IMR-90 (cell line): ENCODE measurements at regions not wholly inside any gene's neighbourhood (a gene's known extent, or its start where the extent isn't known, plus 50 kb on each side); places are given as distances from the start of the nearest gene placed in this dataset.

Experiments used
- ATAC-seq: fragments of 200-7000 bp; cut with Tn5 transposase; 2 replicates; pipeline ENCODE4 v1.9.1; 2020; ENCODE audit warnings: low read depth, mild to moderate bottlenecking, moderate library complexity
- BruUV-seq: library from RNA; stranded (reverse); fragments of 400-500 nt; replicated peaks from 2 replicates; lab custom pipeline; 2021; lab: Mats Ljungman, UMichigan
- CTCF ChIA-PET: fragments of 300-600 bp; formaldehyde crosslinking; extraction: SDS; loops from one replicate; lab custom pipeline; 2021; ENCODE audit warnings: antibody characterized with exemption; lab: Yijun Ruan, JAX
- POLR2A ChIA-PET: fragments of 300-600 bp; sonication (Branson Sonifier 250); formaldehyde crosslinking; loops from one replicate; lab custom pipeline; 2022; ENCODE audit warnings: antibody characterized with exemption; ENCODE audit not compliant: unreplicated experiment; lab: Charles Lee
- DNase-seq: peaks from one replicate; pipeline ENCODE4 v3.0.0; 2013
- H2AFZ ChIP-seq: replicated peaks from 2 replicates; pipeline ENCODE3; 2013; ENCODE audit warnings: low read length, mild to moderate bottlenecking; ENCODE audit not compliant: poor library complexity
- H2AK5ac ChIP-seq: 2 replicates; pipeline ENCODE4 v1.6.1; 2013; ENCODE audit warnings: low read depth, low read length, inconsistent platforms
- H2AK9ac ChIP-seq: replicated peaks from 2 replicates; pipeline ENCODE3; 2013; ENCODE audit warnings: mild to moderate bottlenecking, low read depth, low read length, moderate library complexity; ENCODE audit not compliant: poor library complexity
- H2BK120ac ChIP-seq: 2 replicates; pipeline ENCODE4 v1.6.1; 2013; ENCODE audit warnings: low read depth, low read length, inconsistent platforms
- H2BK15ac ChIP-seq: 3 replicates; pipeline ENCODE4 v1.6.1; 2013; ENCODE audit warnings: low read depth, low read length, inconsistent platforms
- H2BK20ac ChIP-seq: 2 replicates; pipeline ENCODE4 v1.6.1; 2013; ENCODE audit warnings: low read depth, mild to moderate bottlenecking, inconsistent platforms, low read length, moderate library complexity
- H2BK5ac ChIP-seq: 2 replicates; pipeline ENCODE4 v1.6.1; 2013; ENCODE audit warnings: mild to moderate bottlenecking, low read depth, low read length, inconsistent platforms; ENCODE audit not compliant: poor library complexity, severe bottlenecking
- H3K14ac ChIP-seq: replicated peaks from 2 replicates; pipeline ENCODE4 v1.6.1; 2013; ENCODE audit warnings: low read depth, low read length, inconsistent platforms
- H3K18ac ChIP-seq: 2 replicates; pipeline ENCODE4 v1.6.1; 2013; ENCODE audit warnings: low read depth, low read length, control low read depth
- H3K23ac ChIP-seq: 2 replicates; pipeline ENCODE4 v1.6.1; 2013; ENCODE audit warnings: low read depth, low read length, inconsistent platforms
- H3K27ac ChIP-seq: 2 replicates; pipeline ENCODE4 v1.5.1; 2013; ENCODE audit warnings: mild to moderate bottlenecking, control low read depth, low read length; ENCODE audit not compliant: insufficient read depth
- H3K27me3 ChIP-seq: 2 replicates; pipeline ENCODE4 v1.6.1; 2013; ENCODE audit warnings: low read length; ENCODE audit not compliant: control insufficient read depth, insufficient read depth
- H3K36me3 ChIP-seq: 2 replicates; pipeline ENCODE4 v1.6.1; 2013; ENCODE audit warnings: low read length, mixed read lengths; ENCODE audit not compliant: control insufficient read depth, insufficient read depth
- H3K4ac ChIP-seq: 2 replicates; pipeline ENCODE4 v1.6.1; 2013; ENCODE audit warnings: low read depth, low read length, inconsistent platforms
- H3K4me1 ChIP-seq: 2 replicates; pipeline ENCODE4 v1.6.1; 2013; ENCODE audit warnings: low read length, mixed read lengths; ENCODE audit not compliant: control insufficient read depth, insufficient read depth
- H3K4me2 ChIP-seq: 2 replicates; pipeline ENCODE4 v1.6.1; 2013; ENCODE audit warnings: low read depth, mild to moderate bottlenecking, control low read depth, low read length, moderate library complexity
- H3K4me3 ChIP-seq: 2 replicates; pipeline ENCODE4 v1.5.1; 2013; ENCODE audit warnings: low read depth, mild to moderate bottlenecking, control low read depth, low read length, moderate library complexity; ENCODE audit not compliant: insufficient read depth
- H3K56ac ChIP-seq: 2 replicates; pipeline ENCODE4 v1.6.1; 2013; ENCODE audit warnings: low read length, inconsistent platforms; ENCODE audit not compliant: insufficient read depth; ENCODE audit errors: extremely low read depth
- H3K79me1 ChIP-seq, 2 experiments: 2 replicates each; pipeline ENCODE4 v1.6.1; 2013; ENCODE audit warnings: low read length in 2 of 2, inconsistent platforms in 1 of 2, low read depth in 1 of 2
- H3K9ac ChIP-seq: 2 replicates; pipeline ENCODE4 v1.6.1; 2013; ENCODE audit warnings: low read depth, low read length, control low read depth
- H3K9me1 ChIP-seq: 2 replicates; pipeline ENCODE4 v1.6.1; 2013; ENCODE audit warnings: low read length, inconsistent platforms; ENCODE audit not compliant: insufficient read depth
- H3K9me3 ChIP-seq: 2 replicates; pipeline ENCODE4 v1.6.1; 2013; ENCODE audit warnings: low read length; ENCODE audit not compliant: control insufficient read depth, insufficient read depth
- H4K20me1 ChIP-seq: 2 replicates; pipeline ENCODE4 v1.6.1; 2013; ENCODE audit warnings: low read length, inconsistent platforms; ENCODE audit not compliant: insufficient read depth
- H4K5ac ChIP-seq: 2 replicates; pipeline ENCODE4 v1.6.1; 2013; ENCODE audit warnings: mild to moderate bottlenecking, low read depth, low read length, control low read depth
- H4K8ac ChIP-seq, 2 experiments: 2 replicates each; pipeline ENCODE4 v1.6.1; 2013; ENCODE audit warnings: low read depth in 2 of 2, low read length in 2 of 2, control low read depth in 1 of 2, inconsistent platforms in 1 of 2
- H4K91ac ChIP-seq: 2 replicates; pipeline ENCODE4 v1.6.1; 2013; ENCODE audit warnings: low read depth, low read length, inconsistent platforms; ENCODE audit not compliant: insufficient read depth
- BHLHE40 ChIP-seq: fragments of 150-350 bp; IDR thresholded peaks from 2 replicates; pipeline ENCODE4 v1.6.1; 2016; ENCODE audit warnings: mild to moderate bottlenecking, low read depth, low read length
- RCOR1 ChIP-seq: IDR thresholded peaks from 2 replicates; pipeline ENCODE4 v1.6.1; 2012; ENCODE audit warnings: mild to moderate bottlenecking, low read length, improper control_type of control experiment; ENCODE audit not compliant: insufficient replicate concordance
- RFX5 ChIP-seq: IDR thresholded peaks from 2 replicates; pipeline ENCODE4 v1.8.0; 2012; ENCODE audit warnings: low read depth, mild to moderate bottlenecking, low read length, moderate library complexity
- USF2 ChIP-seq: fragments of 150-350 bp; IDR thresholded peaks from 2 replicates; pipeline ENCODE4 v1.6.1; 2017; ENCODE audit warnings: mild to moderate bottlenecking, antibody characterized with exemption, low read length, low read depth
- WGBS, 2 experiments: methylation state at CpG; one replicate each; pipeline versions ENCODE4 v1.1.5 to v1.1.7; 2013; ENCODE audit warnings: missing lambda C conversion rate in 2 of 2; ENCODE audit not compliant: insufficient read length in 1 of 2; ENCODE audit errors: extremely low coverage in 2 of 2; 5-methylcytosine and 5-hydroxymethylcytosine counted together
- dilution Hi-C: fragments of 300-500 bp; cut with HindIII; formaldehyde crosslinking; loops from one replicate; pipeline ENCODE4 v1.14.3; 2018; ENCODE audit warnings: low sequenced_read_pairs; ENCODE audit not compliant: unreplicated experiment
- in situ Hi-C: fragments of 300-500 bp; cut with MboI; formaldehyde crosslinking; loops from 3 replicates; pipeline ENCODE4 v1.14.3; 2019; ENCODE audit warnings: low sequenced_read_pairs, inconsistent platforms, mixed read lengths
- intact Hi-C: fragments of 100-400 bp; cut with micrococcal nuclease; formaldehyde crosslinking; loops from 2 replicates; pipeline ENCODE4 v1.10.0; 2022

- no peak overlapping the region for H2AFZ ChIP-seq
- no peak overlapping the region for H2BK20ac ChIP-seq
- no peak overlapping the region for H3K14ac ChIP-seq
- no peak overlapping the region for H3K18ac ChIP-seq
- H4K8ac ChIP-seq, result no peak overlapping the region
- CTCF ChIA-PET, result interaction anchor here (0.6 to 0.7 kb wide), 2 partner anchors 45 to 76 kb away, joined by 3 to 4 read pairs; no protein-coding TSS in a partner anchor
- no peak overlapping the region for H4K91ac ChIP-seq
- no peak overlapping the region for H4K5ac ChIP-seq
- BruUV-seq, result no TSS peak
- H3K4ac ChIP-seq, result no peak overlapping the region
- no peaks in the 10 kb centered on the region for H3K36me3 ChIP-seq
- no peaks in the 10 kb centered on the region for H4K20me1 ChIP-seq
- no peak overlapping the region for H3K27ac ChIP-seq
- no peak overlapping the region for H2BK5ac ChIP-seq
- H3K9me1 ChIP-seq, result no peaks in the 10 kb centered on the region
- H3K56ac ChIP-seq, result no peak overlapping the region
- in situ Hi-C loops (no loop called here), intact Hi-C loops (no loop called here), dilution Hi-C loops (no loop called here)
- no peak overlapping the region for H3K9ac ChIP-seq
- H3K23ac ChIP-seq, result no peak overlapping the region
- POLR2A ChIA-PET, result no interaction called here
- H2AK9ac ChIP-seq, result no peak overlapping the region
- no peaks in the 10 kb centered on the region for H3K79me1 ChIP-seq
- no peaks in the 10 kb centered on the region for H3K9me3 ChIP-seq
- H3K4me2 ChIP-seq, result no peak overlapping the region
- H2AK5ac ChIP-seq, result no peak overlapping the region
- DNase-seq (no peak), ATAC-seq (no peak)
- no peak overlapping the region for H2BK120ac ChIP-seq
- H3K27me3 ChIP-seq, result peaks cover 14% of the 10 kb centered on the region
- WGBS, 2 experiments, result no CpG with 5 or more reads among the region's 4 CpGs
- H3K4me3 ChIP-seq, result no peak overlapping the region
- H3K4me1 ChIP-seq, result no peaks in the 10 kb centered on the region
- TF ChIP-seq RCOR1, result no peak
- TF ChIP-seq RFX5, result no peak
- TF ChIP-seq USF2, result no peak
- TF ChIP-seq BHLHE40, result no peak
- H2BK15ac ChIP-seq, result no peak overlapping the region
These were observed 119.5 kb downstream of the LIPG start for GRCh38 chr18:49681387-49681786.
